ENCODE measurements at regions not wholly inside any gene's neighbourhood (a gene's known extent, or its start where the extent isn't known, plus 50 kb on each side); places are given as distances from the start of the nearest gene placed in this dataset.

GRCh38 chr3:34869696-34870095 is 769.6 kb upstream of the ARPP21 start:
- no peak overlapping the region for H3K4me3 ChIP-seq (ENCODE audit: low read length)
- no peak for DNase-seq (ENCODE audit: low read depth)
- no peak for TF ChIP-seq CTCF (IDR thresholded peaks at IDR 0.05; ENCODE audit: insufficient read depth, low read depth, low read length, missing control alignments)

- DNase-seq (ENCODE audit: low read depth): no peak
- no peak overlapping the region for H3K4me3 ChIP-seq (ENCODE audit: low read length)
- no peak for TF ChIP-seq CTCF (IDR thresholded peaks at IDR 0.05; ENCODE audit: insufficient read depth, low read depth, low read length, missing control alignments)
These were observed 766.9 kb upstream of the ARPP21 start for GRCh38 chr3:34872406-34872805.

GRCh38 chr3:34876997-34877396 is 762.3 kb upstream of the ARPP21 start:
- TF ChIP-seq CTCF (IDR thresholded peaks at IDR 0.05; ENCODE audit: insufficient read depth, low read depth, low read length, missing control alignments): no peak
- H3K4me3 ChIP-seq (ENCODE audit: low read length): no peak overlapping the region
- DNase-seq (ENCODE audit: low read depth): no peak

- no peak for TF ChIP-seq CTCF (IDR thresholded peaks at IDR 0.05; ENCODE audit: insufficient read depth, low read depth, low read length, missing control alignments)
- no peak for DNase-seq (ENCODE audit: low read depth)
- no peak overlapping the region for H3K4me3 ChIP-seq (ENCODE audit: low read length)
These were observed 760.8 kb upstream of the ARPP21 start for GRCh38 chr3:34878488-34878887.

GRCh38 chr3:34881026-34881425 is 758.3 kb upstream of the ARPP21 start:
- H3K4me3 ChIP-seq (ENCODE audit: low read length): no peak overlapping the region
- TF ChIP-seq CTCF (IDR thresholded peaks at IDR 0.05; ENCODE audit: insufficient read depth, low read depth, low read length, missing control alignments): no peak
- no peak for DNase-seq (ENCODE audit: low read depth)

GRCh38 chr3:34882764-34883163 is 756.6 kb upstream of the ARPP21 start:
- no peak overlapping the region for H3K4me3 ChIP-seq (ENCODE audit: low read length)
- no peak for DNase-seq (ENCODE audit: low read depth)
- no peak for TF ChIP-seq CTCF (IDR thresholded peaks at IDR 0.05; ENCODE audit: insufficient read depth, low read depth, low read length, missing control alignments)

GRCh38 chr3:34884007-34884406 is 755.3 kb upstream of the ARPP21 start:
- no peak overlapping the region for H3K4me3 ChIP-seq (ENCODE audit: low read length)
- DNase-seq (ENCODE audit: low read depth): no peak
- TF ChIP-seq CTCF (IDR thresholded peaks at IDR 0.05; ENCODE audit: insufficient read depth, low read depth, low read length, missing control alignments): no peak
